HepG2 (cell line): ENCODE measurements at regions not wholly inside any gene's neighbourhood (a gene's known extent, or its start where the extent isn't known, plus 50 kb on each side); places are given as distances from the start of the nearest gene placed in this dataset.

Experiments used
- ATF2 ChIP-seq: sonication (generic); formaldehyde crosslinking; IDR thresholded peaks from 2 replicates; pipeline ENCODE4 v1.4.0; 2020; ENCODE audit warnings: missing genetic modification reagents
- ATF5 ChIP-seq: sonication (generic); formaldehyde crosslinking; IDR thresholded peaks from 2 replicates; pipeline ENCODE4 v1.4.0; 2020; ENCODE audit warnings: mild to moderate bottlenecking, low read depth, missing genetic modification reagents
- DMTF1 ChIP-seq: sonication (generic); formaldehyde crosslinking; IDR thresholded peaks from 2 replicates; pipeline ENCODE4 v1.4.0; 2020; ENCODE audit warnings: mild to moderate bottlenecking, missing genetic modification reagents
- ELF1 ChIP-seq: sonication (generic); formaldehyde crosslinking; IDR thresholded peaks from 2 replicates; pipeline ENCODE4 v1.4.0; 2020; ENCODE audit warnings: missing genetic modification reagents
- KLF12 ChIP-seq: sonication (generic); formaldehyde crosslinking; IDR thresholded peaks from 2 replicates; pipeline ENCODE4 v1.4.0; 2020; ENCODE audit warnings: missing genetic modification reagents, borderline replicate concordance
- MLX ChIP-seq: IDR thresholded peaks from 2 replicates; pipeline ENCODE4 v1.6.1; 2016
- MYNN ChIP-seq: sonication (generic); formaldehyde crosslinking; IDR thresholded peaks from 2 replicates; pipeline ENCODE4 v1.4.0; 2020; ENCODE audit warnings: mild to moderate bottlenecking, low read depth, missing genetic modification reagents
- PTBP1 ChIP-seq: fragments of 200-400 bp; formaldehyde crosslinking; IDR thresholded peaks from 2 replicates; pipeline ENCODE4 v1.6.1; 2018; ENCODE audit warnings: low read length, low read depth; ENCODE audit not compliant: poor library complexity, severe bottlenecking
- REL ChIP-seq: sonication (generic); formaldehyde crosslinking; conservative IDR thresholded peaks from 2 replicates; pipeline ENCODE4 v1.8.0; 2022; ENCODE audit warnings: mild to moderate bottlenecking, missing genetic modification reagents, moderate library complexity
- TBX2 ChIP-seq: sonication (generic); formaldehyde crosslinking; IDR thresholded peaks from 2 replicates; pipeline ENCODE4 v1.5.0; 2020; ENCODE audit warnings: missing genetic modification reagents, mild to moderate bottlenecking, borderline replicate concordance
- TCF7 ChIP-seq: sonication (generic); IDR thresholded peaks from 2 replicates; pipeline ENCODE4 v1.6.1; 2016; ENCODE audit warnings: antibody characterized with exemption, low read depth
- TFAP4 ChIP-seq: sonication (generic); IDR thresholded peaks from 2 replicates; pipeline ENCODE4 v1.6.1; 2016; ENCODE audit warnings: low read depth, borderline replicate concordance
- ZBTB33 ChIP-seq: sonication (generic); formaldehyde crosslinking; IDR thresholded peaks from 2 replicates; pipeline ENCODE4 v1.4.0; 2020; ENCODE audit warnings: missing genetic modification reagents
- ZFP82 ChIP-seq: sonication (generic); formaldehyde crosslinking; IDR thresholded peaks from 2 replicates; pipeline ENCODE4 v1.5.1; 2020; ENCODE audit warnings: mild to moderate bottlenecking, missing genetic modification reagents, borderline replicate concordance
- ZNF124 ChIP-seq: sonication (generic); formaldehyde crosslinking; IDR thresholded peaks from 2 replicates; pipeline ENCODE4 v1.4.0; 2020; ENCODE audit warnings: missing genetic modification reagents
- ZNF639 ChIP-seq: conservative IDR thresholded peaks from 2 replicates; pipeline ENCODE4 v1.6.1; 2018; ENCODE audit warnings: missing genetic modification reagents

GRCh38 chr12:115088328-115088994, 404.5 kb upstream of the TBX3 start (continued):
- TF ChIP-seq MYNN (CRISPR knock-in tag) (no peak), ZNF639 (CRISPR knock-in tag) (0 out of 2 replicates have a peak, but pooled peaks have one; percentile 14), PTBP1 (no peak), TCF7 (peak; percentile 62), ZNF124 (CRISPR knock-in tag) (no peak), REL (CRISPR knock-in tag) (no peak), ELF1 (CRISPR knock-in tag) (no peak), KLF12 (CRISPR knock-in tag) (no peak), ATF2 (CRISPR knock-in tag) (peak; percentile 43; the same call in 1 of the 2 replicates), TFAP4 (0 out of 2 replicates have a peak, but pooled peaks have one; percentile 17), ZBTB33 (CRISPR knock-in tag) (no peak), ATF5 (CRISPR knock-in tag) (no peak), ZFP82 (no peak), DMTF1 (no peak), TBX2 (no peak), MLX (CRISPR knock-in tag) (peak; percentile 65; the same call in 1 of the 2 replicates)
